HG03520 (cell line): ENCODE measurements at regions not wholly inside any gene's neighbourhood (a gene's known extent, or its start where the extent isn't known, plus 50 kb on each side); places are given as distances from the start of the nearest gene placed in this dataset.

Experiments used
- ATAC-seq: cut with Tn5 transposase; IDR thresholded peaks from one replicate; pipeline ENCODE4 v1.9.1; 2021; ENCODE audit warnings: mild to moderate bottlenecking, moderate library complexity; ENCODE audit not compliant: unreplicated experiment

DNA sequence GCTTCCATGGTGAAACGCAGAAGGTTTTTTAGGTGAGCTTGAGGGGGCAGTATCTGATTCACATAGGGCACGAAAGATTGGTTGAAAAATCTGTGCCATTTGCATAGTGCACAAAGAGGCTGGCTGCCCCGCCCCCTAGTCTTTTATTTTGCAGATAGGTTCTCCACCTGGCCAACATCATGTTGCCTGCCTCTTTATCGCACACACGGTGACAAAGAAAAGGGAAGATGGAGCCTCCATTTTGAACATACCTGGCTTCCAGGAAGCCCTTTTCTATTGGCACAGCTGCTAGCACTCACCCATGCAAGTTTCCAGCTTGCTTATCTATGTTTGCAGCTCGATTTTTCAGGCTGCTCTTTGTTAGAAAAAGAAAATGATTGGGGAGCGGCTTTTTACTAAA, 316.2 kb upstream of the KLHL1 start:
- no peak for ATAC-seq

DNA sequence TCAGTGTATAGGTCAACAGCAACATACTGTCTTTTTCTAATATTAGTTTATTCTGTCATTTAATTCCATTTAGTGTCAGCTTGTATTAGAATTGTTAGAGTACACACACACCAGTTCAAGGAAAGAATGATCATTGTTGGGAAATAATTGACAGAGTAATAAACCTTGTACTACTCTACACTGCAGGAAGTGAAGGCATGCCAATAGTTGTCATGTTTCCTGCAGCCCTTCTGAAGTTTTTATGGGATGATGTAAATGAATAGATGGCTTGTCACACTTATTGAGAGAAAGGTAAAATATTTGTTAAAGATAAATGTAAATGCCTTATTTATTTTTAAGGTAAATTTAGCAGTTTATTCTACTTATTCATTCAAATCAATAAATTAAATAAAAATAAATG, 306.9 kb upstream of the KLHL1 start:
- no peak for ATAC-seq

DNA sequence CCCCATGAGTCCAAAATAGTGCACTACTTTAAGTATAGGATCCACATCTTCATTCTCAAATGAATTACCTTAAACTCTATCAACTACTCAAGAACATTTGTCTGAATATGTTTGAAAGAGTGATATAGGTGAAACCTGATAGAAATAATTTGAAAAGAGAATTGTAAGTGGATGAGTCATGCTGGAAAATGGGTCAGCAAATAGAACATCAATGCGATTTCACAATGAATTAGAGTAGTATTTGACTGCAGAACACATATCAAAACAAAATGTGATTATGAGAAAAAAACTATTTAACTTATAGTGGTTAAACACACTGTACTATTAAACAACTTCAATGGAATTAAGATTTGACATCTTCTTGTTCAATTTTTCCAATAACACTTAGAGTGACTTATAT, 300.6 kb upstream of the KLHL1 start:
- ATAC-seq, result no peak

DNA sequence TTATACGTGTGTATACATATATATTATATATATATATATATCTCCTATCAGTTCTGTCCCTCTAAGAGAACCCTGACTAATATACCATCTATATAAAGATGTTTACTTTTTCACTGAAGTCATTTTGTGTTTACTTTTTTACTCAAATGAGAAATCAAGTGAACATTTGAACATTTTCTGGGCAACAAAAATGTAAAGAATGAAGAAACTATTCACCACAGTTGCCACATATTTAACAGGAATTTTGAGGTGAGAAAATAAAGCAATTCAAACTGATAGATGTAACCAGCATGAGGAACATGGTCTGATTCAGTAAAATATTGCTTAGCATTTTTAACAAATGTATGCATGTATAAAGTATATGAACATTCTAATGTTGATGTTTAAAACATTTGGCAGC, 299.2 kb upstream of the KLHL1 start:
- ATAC-seq, result no peak

DNA sequence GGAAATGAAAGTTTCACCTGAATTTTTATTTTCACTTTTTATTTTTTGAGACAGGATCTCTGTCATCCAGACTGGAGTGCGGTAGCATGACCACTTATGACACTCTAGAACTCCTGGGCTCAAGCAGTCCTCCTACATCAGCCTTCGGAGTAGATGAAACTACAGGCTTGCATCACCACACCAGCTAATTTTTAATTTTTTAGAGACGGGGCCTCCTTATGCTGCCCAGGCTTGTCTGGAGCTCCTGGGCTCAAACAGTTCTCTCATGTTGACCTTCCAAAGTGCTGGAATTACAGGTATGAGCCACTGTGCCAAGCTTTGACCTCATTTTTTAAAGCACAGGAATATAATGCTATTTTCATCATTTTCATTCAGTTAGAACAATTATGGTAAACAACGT, 297.0 kb upstream of the KLHL1 start:
- ATAC-seq, result no peak

DNA sequence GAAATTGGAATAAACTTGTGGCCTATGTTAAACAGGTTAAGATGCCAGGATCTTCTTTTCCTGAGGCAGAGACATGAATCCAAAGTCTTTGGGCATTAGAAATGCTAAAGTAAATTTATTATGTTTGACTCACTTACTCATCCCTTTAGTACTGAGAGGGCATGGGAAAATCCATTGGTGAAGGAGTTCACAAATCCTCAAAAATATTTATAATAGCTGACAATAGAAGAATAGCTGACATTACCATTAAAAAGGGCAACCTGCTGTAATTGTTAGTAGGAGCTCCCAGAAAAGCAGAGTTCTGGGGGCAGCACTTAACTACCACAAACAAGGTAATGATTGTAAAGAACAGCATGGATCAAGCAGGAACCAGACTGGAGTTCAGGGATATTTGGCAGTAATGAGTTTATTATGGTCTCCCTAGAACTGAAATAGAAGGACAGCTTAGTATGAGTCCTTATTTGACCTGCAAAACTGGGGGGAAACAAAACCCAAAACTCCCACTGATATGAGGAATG, 285.8 kb upstream of the KLHL1 start:
- ATAC-seq, result no peak

DNA sequence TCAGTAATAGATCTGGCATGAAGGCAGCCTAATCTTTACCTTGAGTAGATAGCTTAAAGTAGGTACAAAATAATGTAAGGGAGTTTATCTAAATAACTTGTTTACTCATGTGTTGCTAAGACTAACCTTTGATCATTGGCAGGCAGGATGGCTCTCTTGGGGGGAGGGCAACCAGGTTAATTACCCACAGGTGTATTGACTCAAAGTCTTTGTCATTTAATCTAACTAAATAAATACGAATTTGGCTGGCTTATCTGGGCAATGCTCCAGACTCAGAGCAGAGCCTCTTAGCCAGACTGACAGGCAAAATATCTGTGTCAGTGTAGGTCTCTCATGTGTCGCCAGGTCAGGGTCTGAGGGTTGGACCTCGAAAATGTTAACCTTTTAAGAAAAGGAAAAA, 283.4 kb upstream of the KLHL1 start:
- no peak for ATAC-seq

DNA sequence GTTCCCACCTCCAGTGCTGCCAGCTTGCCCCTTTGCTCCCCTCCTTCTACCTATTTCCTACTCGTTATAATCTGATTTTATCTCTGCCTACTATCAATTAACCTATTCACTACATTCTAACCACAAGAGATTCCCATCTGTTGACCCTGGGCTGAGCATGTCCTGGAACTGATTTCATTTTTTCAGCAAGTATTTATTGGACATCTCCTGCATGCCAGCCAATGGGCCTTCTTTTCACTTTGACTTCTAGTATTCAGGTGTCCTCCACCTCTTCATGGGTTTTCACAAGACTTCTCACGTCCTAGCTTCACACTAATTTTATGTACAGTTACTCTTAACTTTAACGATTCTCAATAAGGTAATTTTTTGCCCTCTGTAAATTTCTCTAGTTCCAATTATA, 282.7 kb upstream of the KLHL1 start:
- ATAC-seq, result no peak

DNA sequence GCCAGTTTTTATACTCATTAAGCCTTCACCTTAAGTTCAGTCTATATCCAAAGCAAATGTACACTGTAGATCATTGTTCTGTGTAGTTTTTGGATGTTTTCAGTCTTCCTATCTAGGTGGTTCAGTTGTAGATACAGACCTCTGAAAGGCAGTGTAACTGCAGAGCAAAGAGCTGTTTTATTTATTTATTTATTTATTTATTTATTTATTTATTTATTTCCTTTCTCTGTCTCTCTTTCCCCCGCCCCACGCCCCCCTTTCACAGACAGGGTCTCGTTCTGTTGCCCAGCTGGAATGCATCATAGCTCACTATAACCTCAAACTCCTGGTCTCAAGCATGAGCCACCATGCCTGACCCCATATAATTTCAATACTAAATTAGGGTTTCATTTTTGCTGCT, 281.8 kb upstream of the KLHL1 start:
- ATAC-seq, result no peak

DNA sequence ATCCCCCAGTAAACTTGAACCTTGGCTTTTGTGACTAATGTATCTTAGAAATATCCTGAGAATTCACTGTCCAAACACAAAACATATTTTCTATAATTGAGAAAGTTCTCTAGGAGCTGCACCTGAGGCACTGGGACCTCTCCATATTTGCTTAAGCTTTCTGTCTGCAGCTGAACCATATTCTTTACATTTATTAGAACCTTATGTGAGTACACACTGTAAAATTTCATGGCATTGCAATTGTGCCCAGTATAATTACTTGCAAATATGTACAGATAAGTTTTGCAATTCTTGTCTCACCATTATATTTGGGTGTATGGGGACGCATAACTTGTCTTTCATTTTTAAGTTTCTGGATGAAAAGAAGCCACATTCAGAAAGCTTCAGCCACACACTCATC, 280.7 kb upstream of the KLHL1 start:
- no peak for ATAC-seq

DNA sequence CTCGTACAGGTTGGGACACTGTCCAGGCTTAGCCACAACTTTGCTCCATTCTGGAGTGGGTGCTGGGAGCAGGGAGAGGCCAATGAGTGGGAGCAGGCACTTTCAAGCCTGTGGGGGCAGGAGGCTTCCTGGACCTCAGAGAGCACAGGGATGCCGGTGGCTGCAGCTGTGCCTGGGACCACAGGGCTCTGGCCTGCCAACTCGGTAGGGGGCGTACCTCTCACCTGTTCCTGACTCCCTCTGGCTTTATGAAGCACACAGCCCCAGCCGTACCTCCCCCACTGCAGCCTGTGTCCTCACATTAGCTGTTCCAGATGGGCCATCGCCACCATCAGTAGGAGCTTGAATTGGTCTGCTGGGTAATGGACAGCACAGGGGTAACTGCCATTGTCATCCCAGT, 278.7 kb upstream of the KLHL1 start:
- ATAC-seq, result no peak

DNA sequence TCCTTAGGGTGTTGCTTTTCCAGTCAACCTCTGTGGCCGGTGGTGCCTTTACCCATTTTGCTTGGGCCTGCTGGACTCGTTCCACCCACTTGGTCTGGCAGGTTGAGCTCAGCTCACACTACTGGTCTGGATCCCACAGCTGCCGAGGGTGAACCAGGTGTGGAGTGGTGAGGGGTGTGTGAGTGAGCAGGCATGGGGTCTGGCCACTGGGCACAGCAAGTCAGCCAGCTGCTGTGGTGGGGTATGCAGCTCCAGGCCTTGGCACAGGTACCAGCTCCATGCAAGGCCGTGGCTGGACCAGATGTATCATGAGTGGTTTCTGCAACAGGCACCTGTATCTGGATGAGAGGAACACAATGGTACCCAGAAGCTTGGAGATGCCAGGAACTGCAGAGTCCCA, 277.6 kb upstream of the KLHL1 start:
- ATAC-seq, result no peak

DNA sequence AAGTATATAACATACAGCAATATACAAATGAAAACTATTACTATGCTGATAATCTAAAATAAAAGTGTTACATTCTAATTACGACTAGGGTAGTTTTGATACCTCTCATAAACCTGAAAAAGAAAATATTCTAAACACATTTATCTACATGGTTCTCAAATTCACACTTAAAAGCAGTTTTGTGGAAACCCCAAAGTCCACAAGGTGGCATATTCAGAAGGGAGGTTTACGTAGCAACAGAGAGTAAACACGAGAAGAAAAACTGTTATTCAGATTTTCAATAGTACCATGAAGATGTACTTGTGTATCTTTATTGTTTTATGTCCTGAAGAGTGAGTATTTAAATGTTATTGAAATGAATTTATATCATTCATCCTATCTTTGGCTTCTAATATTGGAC, 275.9 kb upstream of the KLHL1 start:
- ATAC-seq, result no peak

DNA sequence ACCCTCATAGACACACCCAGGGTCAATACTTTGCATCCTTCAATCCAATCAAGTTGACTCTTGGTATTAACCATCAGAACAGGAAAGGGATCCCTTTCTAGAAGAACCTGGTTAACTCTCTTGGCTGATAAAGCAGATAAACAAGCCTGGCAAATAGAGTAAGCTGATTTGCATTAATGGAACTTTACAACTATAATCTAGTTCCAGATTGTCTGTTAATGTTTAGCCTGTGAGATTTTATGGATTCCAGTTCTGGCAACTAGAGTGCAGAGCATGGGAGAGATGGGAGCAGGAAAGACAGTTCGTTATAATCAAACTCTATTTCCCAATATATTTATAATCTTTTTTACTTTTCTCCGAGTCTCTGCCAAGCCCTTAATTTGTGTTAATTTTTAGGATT, 272.6 kb upstream of the KLHL1 start:
- no peak for ATAC-seq

DNA sequence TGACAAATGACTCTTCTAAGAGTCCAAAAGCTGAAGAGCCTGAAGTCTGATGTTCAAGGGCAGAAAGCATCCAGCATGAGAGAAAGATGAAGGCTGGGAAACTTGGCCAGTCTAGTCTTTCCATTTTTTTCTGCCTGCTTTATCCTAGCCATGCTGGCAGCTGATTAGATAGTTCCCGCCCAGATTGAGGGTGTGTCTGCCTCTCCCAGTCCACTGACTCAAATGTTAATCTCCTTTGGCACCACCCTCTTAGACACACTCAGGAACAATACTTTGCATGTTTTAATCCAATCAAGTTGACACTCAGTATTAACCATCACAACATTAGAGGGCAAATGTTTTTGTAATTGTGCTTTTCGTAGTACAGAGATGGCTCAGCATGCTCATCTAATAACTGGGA, 267.5 kb upstream of the KLHL1 start:
- ATAC-seq, result no peak

DNA sequence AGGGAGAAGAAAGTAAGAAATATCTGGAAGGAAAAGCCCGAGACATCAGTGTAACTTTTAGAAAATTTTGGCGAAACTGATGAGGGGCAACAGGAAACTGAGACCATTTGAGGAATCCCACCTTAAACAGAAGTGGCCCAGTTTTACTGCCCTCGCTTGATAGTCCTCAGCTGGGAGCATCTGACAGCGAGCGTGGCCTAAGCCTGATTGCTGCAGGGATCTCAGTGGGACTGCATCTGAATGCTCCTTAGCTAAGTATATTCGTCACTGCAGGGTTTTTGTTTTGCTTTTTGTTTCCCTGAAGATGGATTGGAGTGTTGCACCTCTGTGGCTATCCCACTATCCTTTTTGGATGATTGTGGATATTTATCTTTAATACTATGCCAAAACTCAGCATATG, 262.7 kb upstream of the KLHL1 start:
- ATAC-seq, result no peak

DNA sequence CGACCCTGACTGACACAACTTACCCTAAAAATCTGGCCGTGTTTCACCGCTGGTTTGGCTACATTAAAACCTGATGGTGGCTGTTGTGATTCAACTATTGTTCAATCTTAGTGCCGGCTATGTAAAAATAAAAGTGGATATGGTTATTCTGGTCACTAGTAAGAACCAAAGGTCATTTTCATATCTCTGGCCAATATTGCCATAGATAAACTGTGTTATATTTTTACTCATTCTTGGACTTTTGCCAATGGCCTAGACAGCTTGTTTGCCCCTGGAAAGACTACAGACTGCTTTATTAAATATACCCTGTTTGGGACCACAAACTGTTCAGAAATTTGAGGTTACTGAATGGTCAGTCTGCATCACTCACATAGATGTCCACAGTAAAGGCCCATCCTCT, 258.5 kb upstream of the KLHL1 start:
- no peak for ATAC-seq

DNA sequence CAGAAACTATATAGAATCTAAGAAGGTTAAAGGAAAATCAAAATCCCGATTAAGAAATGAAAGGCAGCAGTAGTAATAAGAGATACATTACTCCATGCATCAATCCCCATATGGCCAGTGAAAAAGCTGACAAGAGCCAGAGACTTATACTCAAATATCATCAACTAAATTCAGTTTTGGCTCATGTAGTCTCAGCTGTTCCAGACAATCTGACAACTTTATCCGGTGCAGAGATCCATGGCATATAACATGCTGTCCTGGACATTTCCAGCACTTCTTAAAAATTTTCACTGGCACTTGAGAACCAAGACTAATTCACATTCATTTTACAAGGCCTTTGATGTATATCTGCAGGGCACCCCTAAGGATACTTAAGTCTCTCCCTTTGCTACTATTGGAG, 255.7 kb upstream of the KLHL1 start:
- no peak for ATAC-seq

DNA sequence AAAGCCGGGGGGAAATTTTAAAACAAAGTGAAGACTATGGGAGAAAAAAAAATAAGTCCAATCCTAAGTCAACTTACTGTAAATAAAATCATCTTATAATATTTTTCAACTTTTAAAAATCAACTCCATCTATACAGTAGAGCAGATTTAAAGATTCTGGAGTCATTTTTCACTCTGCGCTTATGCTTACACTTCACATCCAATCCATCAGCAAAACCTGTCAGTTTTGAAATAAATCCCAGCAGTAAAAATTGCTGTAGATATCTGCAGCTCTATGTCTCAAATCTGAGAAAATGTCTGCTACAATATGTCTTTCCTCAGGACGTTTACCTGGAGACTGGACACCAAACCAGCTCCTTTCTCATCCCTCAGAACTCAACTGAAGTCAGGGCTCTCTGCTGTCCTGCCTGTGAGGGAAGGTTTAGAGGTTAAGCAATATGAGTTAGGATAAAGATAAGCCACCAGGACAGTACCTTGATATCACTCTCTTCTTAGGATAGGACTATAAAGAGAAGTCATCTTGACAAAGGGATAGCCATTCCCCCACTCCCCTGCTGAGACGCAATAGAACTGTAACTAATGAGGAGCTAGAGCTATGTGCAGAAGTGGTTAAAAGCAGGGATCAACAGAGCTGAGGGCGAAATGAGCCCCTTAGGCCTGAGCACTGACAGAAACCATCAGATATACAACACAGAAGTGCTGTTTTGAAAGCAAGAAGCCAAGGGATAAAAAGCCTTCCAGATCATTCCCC, 254.7 kb upstream of the KLHL1 start:
- ATAC-seq, result no peak

DNA sequence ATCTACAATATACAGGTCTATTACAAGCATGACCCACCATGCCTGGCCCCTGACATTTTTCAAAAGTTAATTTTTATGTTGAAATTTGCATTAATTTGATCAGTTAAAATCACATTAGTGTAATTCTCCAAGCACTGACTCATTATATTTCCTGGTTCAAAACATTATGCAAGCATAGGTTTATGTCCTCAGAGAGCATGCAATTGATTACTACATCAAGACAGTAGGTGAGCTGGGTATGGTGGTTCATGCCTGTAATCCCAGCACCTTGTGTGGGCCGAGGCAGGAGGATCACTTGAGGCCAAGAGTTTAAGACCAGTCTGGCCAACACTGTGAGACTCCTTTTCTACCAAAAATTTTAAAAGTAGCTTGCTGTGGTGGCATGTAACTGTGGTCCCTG, 248.8 kb upstream of the KLHL1 start:
- no peak for ATAC-seq

DNA sequence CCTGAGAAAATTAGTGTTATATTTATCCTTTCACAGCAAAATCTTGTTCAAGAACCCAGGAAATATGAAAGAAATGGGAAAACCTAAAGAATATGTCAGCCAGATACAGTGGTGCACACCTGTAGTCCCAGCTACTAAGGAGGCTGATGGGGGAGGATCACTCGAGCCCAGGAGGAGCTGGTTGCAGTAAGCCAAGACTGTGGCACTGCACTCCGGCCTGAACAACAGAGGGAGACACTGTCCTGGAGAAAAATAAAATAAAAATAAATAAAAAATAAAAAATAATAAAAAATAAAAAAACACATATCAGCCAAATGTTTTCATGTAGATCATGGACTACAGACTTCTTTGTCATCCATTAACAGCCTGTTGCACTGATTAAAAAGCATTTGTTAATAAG, 244.8 kb upstream of the KLHL1 start:
- no peak for ATAC-seq

DNA sequence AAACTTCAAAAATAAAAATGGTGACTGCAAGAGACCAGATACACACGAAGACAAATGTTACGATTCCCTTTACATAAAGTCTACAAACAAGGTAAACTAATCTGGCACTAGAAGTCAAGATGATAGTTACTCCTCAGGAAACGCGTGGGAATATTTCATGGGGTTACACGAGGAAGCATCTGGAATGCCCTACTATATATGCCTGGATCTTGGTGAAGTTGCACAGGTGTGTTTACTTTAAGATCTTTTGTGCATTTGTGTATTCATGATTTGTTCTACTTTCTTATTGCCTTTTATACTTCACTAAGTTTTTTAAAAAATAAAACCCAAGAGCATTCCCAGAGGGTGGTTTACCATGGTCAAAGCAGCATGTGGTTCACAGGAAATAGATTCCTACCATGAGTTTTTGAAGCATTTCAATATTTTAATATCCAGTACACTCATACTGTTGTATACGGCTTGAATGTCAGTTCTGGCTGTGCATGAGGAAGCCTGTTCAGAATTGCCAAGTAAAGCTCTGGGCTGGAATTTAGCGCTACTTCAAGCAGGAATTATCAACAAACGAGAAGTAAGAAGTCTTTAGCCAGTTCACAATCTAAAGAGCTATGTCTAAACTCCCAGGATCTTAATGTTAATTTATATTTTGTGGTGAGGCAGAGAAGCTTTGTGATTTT, 239.8 kb upstream of the KLHL1 start:
- ATAC-seq, result no peak

DNA sequence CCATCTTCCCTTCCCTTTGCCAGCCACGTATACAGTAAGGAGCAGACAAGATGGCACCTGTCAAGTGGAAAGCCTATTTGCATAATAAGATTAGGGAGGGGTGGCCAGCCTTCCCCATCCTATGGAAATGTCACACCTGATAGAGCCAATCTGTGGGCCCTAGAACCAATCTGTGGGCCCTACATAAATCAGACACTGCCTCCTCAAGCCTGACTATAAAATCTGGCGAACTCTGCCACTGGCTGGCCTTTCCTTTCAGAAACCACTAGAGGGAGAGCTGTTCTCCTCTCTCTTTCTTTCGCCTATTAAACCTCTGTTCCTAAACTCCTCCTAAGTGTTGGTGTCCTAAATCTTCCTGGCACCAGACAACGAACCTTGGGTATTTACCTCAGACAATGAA, 231.5 kb upstream of the KLHL1 start:
- ATAC-seq, result no peak
